ENCODE measurements at regions not wholly inside any gene's neighbourhood (a gene's known extent, or its start where the extent isn't known, plus 50 kb on each side); places are given as distances from the start of the nearest gene placed in this dataset.
"Not testable (repeated sequence)": the region's sequence is repeated elsewhere in the genome, so short reads cannot be mapped to it uniquely, and the experiment has no call there.

DNA sequence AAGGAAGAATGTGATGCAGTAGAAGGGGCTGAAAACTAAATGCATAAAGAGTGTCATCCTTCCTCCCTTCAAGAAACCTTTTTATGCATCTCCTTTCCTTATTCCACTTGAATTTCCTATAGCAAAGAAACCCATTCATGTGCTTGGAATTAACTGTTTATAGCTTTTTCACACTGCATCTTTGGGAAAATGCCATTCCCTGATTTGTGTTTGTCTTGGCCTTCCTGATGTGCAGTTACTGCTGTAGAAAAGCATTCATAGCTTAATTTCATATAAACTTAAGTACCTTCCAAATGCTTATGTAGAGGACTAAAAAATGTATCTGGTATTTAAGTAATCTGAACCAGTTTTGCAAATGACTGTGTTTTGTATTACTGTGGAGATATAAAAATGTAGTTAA, 61.8 kb downstream of the SDR9C7 start:
- no peak for ATAC-seq

DNA sequence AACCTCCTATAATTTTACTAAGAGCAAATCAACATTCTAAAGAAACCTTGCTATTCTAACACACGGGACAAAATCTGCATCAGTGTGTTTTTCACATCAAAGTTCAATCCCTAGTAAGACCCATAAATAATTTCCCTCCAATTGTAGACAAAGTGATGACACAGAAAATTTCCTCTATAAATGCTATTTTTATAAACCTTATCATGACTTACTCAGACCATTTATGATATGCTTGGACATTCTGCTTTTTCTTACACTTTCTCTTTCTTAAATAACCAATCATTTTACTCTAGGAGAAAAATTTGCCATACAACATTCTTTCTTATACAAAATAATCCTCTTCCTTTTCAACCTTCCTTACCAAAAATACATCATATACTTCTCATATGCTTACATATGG, 67.0 kb downstream of the SDR9C7 start:
- no peak for ATAC-seq

DNA sequence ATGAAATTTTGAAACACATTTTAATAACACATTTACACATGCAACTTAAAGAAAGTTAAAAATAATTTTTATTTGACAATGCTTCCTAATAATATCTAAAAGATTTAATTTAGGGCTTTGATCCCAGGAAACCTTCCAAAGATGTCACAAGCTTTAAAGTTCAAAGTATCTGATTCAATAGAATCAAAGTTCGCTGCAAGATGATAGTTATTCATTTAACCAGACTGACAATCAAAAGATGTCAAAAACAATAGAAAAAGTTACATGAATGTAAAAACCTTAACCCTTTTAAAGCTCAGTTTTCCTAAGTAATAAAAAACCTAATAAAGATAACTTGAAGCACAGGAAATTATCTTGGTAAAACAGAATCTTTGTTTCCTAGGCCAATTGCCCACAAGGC, 67.7 kb downstream of the SDR9C7 start:
- ATAC-seq = no peak

DNA sequence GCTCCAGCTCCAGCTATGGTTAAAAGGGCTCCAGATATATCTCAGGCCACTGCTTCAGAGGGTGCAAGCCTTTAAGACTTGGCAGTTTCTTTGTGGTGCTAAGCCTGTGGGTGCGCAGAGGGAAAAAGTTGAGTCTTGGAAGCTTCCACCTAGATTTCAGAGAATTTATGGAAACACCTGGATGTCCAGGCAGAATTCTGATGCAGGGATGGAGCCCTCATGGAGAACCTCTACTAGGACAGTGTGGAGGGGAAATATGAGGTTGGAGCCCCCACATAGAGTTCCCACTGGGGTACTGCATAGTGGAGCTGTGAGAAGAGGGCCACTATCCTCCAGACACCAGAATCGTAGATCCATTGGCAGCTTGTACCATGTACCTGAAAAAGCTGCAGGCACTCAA, 69.9 kb downstream of the SDR9C7 start:
- ATAC-seq = no peak

DNA sequence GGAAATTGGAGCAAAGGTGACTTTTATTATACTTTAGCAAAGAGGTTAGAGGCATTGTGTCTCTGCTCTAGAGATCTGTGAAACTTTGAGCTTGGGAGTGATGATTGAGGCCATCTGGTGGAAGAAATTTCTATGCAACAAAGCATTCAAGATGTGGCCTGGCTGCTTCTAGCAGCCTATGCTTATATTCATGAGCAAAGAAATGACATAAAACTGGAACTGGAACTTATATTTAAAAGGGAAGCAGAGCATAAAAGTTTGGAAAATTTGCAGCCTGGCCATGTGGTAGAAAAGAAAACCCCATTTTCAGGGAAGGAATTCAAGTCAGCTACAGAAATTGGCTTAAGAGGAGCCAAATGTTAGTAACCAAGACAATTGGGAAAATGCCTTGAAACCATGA, 70.4 kb downstream of the SDR9C7 start:
- no peak for ATAC-seq

DNA sequence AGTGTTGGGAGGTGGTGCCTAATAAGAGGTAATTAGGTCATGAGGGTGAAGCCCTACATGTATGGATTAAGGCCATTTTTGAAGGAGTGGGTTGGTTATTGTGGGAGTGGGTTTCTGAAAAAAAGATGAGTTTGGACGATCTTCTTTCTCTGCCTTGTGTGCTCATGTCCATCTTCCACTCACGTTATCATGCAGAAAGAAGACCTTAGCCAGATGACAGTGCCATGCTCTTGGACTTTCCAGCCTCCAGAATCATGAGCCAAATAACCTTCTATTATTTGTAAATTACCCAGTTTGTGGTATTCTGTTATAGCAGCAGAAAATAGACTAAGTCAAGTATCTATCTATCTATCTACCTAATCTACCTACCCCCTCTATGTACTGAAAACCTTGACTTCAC, 71.9 kb downstream of the SDR9C7 start:
- ATAC-seq = no peak

DNA sequence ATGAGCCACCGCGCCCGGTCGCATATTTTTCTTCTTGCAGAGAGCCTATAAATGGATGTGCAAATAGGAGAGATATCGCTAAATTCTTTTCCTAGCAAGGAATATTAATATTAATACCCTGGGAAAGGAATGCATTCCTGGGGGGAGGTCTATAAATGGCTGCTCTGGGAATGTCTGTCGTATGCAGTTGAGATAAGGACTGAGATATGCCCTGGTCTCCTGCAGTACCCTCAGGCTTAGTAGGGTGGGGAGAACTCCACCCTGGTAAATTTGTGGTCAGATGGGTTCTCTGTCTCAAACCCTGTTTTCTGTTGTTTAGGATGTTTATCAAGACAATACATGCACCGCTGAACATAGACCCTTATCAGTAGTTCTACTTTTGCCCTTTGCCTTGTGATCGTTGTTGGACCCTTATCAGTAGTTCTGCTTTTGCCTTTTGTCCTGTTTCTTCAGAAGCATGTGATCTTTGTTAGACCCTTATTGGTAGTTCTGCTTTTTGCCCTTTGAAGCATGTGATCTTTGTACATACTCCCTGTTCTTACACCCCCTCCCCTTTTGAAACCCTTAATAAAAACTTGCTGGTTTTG, 80.7 kb downstream of the SDR9C7 start:
- ATAC-seq = not testable (repeated sequence)

DNA sequence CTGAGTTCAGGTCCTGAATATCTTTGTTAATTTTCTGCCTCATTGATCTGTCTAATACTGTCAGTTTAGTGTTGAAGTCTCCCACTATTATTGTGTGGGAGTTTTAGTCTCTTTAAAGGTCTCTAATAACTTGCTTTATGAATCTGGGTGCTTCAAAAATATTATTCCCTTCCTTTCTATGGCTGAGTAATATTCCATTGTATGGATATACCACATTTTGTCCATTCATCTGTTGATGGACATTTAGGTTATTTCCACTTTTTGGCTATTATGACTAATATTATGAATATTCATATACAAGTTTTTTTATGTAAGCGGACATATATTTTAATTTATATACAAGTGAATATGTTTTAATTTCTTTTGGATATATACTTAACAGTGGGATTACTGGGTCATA, 82.7 kb downstream of the SDR9C7 start:
- ATAC-seq = no peak

DNA sequence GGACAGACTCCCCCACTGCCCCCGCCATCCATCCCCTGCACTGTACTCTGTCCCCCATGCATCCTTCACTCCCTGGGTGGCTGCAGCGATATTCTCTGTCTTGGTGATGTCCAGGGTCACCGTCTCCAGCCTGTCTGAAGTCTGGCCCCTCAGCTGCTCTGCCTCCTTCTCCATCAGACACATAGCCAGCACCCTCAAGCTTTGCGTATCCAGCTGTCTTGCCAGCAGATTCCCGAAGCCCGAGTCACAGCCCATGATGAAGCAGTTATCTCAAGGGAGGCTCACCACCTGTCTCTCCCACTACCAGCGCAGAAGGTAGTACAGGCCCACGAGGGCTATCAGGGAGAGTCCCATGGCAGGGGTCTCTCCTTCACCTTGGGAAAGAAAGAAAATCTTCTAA, 77.8 kb downstream of the HSD17B6 start:
- ATAC-seq = no peak

DNA sequence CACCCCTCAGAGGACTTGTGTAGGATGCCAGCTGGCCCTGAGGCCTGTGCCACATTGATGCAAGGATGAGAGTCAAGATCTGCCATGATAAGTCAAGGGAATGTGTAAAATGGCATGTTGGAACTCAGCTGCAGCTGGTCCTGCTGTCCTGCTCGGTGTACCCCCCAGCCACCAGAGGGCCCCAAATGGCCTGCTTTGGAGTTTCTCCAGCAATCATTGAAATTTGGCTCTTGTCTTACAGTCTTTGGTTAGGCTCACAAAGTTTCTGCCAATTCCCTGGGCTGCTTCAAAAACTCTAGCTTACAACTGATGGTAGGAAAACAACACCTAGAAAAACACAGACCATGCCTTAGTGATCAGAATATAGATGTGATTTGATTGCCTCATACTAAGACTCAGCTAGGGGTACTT, 76.8 kb downstream of the HSD17B6 start:
- peak; percentile 68 for ATAC-seq

DNA sequence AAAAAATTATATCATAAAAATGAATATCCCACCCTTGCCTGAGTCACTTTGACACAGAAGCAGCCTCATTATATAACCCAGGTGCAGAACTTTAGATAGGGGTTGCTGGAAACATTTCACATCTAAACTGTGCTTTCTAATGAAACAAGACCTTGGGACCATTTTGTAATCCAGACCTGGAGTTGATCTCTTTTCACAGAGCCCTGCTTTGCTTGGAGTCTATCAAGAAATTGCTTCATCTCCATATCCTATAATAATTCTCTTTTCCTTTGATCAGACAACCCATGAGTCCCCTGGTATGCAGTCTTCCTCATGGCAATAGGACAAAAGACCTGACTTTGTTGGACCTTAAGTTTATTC, 76.3 kb downstream of the HSD17B6 start:
- no peak for ATAC-seq

DNA sequence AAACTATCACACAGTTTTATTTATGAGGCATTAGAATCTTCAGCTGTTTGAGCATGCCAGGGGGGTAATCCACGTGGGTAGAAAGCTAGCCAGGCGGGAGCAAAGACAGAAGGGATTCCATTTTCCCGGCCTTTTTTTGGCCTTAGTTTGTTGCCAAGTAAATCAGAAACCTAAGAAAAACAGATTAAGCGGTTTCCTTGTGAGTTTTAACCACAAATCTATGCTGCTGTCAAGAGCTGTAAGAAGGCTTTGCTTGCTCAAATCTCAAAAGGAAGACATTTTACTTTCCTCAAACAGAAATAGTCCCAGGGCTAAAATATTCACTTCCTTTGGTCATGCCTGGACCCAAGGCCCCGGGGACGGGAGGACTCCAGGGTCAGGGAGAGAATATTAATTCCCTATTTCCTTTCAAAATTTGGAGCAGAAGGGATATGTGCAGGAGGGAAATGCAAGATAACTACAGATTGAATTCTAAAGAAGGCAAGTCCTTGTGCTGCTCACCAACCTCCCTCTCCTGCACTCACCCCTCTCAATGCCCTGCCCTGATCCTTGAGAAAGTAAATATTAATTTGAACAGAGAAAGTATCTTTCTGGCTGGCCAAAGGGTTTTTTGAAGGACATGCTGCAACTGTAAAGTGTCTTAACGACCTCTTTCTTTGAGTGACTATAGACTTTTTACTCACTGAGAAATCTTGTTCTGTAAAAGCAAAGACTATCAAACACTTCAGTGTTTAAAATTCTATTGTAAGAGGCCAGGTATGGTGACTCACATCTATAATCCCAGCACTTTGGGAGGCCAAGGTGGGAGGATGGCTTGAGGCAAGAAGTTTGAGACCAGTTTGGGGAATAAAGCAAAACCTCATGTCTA, 75.7 kb downstream of the HSD17B6 start:
- ATAC-seq = no peak
